Thymus (tissue), 11 donors: ENCODE measurements at regions not wholly inside any gene's neighbourhood (a gene's known extent, or its start where the extent isn't known, plus 50 kb on each side); places are given as distances from the start of the nearest gene placed in this dataset.

Source experiments
- DNase-seq, 9 donors: peaks; one replicate each; pipeline ENCODE4 v3.0.0-alpha.2; 2013; ENCODE audit warnings: low spot score in 9 of 9, low read depth in 6 of 9, missing footprints in 1 of 9
- H3K27ac ChIP-seq, 2 donors: one replicate each; pipeline ENCODE4 v1.5.1; 2013; ENCODE audit warnings: control low read depth in 1 of 2, low read depth in 1 of 2, low read length in 1 of 2, mild to moderate bottlenecking in 1 of 2, moderate library complexity in 1 of 2
- H3K27me3 ChIP-seq, 2 donors: one replicate each; pipeline ENCODE4 v1.5.1; 2013; ENCODE audit warnings: low read length in 1 of 2; ENCODE audit not compliant: control insufficient read depth in 2 of 2, insufficient read depth in 1 of 2
- H3K36me3 ChIP-seq, 2 donors: one replicate each; pipeline ENCODE4 v1.5.1; 2013; ENCODE audit warnings: low read length in 1 of 2, mild to moderate bottlenecking in 1 of 2, moderate library complexity in 1 of 2; ENCODE audit not compliant: control insufficient read depth in 2 of 2, insufficient read depth in 2 of 2
- H3K4me1 ChIP-seq, 2 donors: one replicate each; pipeline ENCODE4 v1.5.1; 2013; ENCODE audit warnings: low read length in 2 of 2; ENCODE audit not compliant: control insufficient read depth in 2 of 2, insufficient read depth in 2 of 2
- H3K4me3 ChIP-seq, 2 donors: one replicate each; pipeline ENCODE4 v1.5.1; 2013; ENCODE audit warnings: low read length in 2 of 2, control low read depth in 1 of 2, mild to moderate bottlenecking in 1 of 2
- H3K9me3 ChIP-seq, 2 donors: one replicate each; pipeline ENCODE4 v1.5.1; 2013; ENCODE audit warnings: low read length in 1 of 2, mild to moderate bottlenecking in 1 of 2; ENCODE audit not compliant: control insufficient read depth in 2 of 2, insufficient read depth in 1 of 2
- WGBS: extraction: QIAGEN DNeasy Blood & Tissue Kit; methylation state at CpG from one replicate; pipeline ENCODE4 v1.1.7; 2013; 5-methylcytosine and 5-hydroxymethylcytosine counted together
- donor health status: healthy.

DNA sequence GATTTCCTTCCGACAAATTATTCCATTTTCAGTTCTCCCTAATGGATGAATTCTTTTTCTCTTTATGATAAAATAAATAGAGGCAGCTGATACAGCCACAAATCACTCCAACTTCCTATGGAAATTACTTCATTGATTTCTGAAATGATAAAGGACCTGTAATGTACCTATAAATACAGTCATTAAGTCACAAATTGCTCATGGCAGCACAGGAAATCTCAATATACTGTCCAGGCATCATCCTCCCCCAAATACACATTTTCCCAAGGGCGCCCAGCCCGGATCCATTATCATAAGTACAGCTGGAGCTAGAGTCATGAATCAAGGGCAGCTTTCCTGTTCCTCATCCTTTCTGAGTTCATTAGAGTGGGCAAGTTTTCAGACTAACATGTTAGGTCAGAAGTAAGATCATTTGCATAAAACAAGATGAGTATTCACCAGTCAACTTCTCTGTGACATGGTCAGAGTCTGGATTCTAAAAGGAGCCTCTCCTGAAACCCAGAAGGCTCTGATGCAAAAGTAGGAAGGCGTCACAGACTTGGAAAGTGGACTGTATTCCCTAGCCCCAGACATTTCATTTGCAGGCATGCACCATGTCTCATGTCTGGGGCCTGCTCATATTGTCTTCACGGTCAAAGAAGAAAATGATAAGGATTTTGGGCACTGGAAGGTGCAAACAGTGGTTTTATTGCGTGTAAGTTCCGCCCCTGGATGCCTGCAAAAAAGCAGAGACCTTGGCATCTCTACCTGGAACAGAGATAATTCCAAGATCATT, 383.2 kb downstream of the PLK2 start:
- Histone ChIP-seq H3K4me3 (no peak overlapping the region), H3K4me1 (no peaks in the 10 kb centered on the region), H3K9me3 (no peaks in the 10 kb centered on the region), H3K27me3 (no peaks in the 10 kb centered on the region), H3K36me3 (no peaks in the 10 kb centered on the region), H3K27ac (no peak overlapping the region)
- no peak for DNase-seq
- WGBS: 95% methylated on average over 7 of the region's 7 CpGs

DNA sequence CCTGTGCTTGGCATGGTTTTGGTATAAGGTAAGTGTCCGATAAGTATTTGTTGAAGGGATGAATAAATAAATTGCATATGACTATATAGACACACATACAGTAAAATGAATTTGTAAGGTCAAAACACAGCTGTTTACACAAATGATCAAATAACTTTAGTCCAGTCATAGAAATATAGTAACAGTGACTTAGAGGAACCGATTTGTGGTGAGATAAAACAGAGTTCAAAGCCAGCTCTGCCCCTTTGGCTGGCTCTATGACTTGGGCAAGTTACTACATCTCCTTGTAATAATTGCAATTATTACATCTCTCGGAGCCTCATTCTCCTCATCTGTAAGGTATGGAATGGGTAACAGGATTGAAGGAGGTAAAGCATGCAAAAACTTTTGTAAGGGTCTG, 384.0 kb downstream of the PLK2 start:
- H3K4me3 ChIP-seq: no peak overlapping the region
- H3K9me3 ChIP-seq: no peaks in the 10 kb centered on the region
- 98% methylated on average over 3 of the region's 3 CpGs for WGBS
- H3K36me3 ChIP-seq: no peaks in the 10 kb centered on the region
- DNase-seq: no peak
- H3K27me3 ChIP-seq: no peaks in the 10 kb centered on the region
- no peaks in the 10 kb centered on the region for H3K4me1 ChIP-seq
- no peak overlapping the region for H3K27ac ChIP-seq

DNA sequence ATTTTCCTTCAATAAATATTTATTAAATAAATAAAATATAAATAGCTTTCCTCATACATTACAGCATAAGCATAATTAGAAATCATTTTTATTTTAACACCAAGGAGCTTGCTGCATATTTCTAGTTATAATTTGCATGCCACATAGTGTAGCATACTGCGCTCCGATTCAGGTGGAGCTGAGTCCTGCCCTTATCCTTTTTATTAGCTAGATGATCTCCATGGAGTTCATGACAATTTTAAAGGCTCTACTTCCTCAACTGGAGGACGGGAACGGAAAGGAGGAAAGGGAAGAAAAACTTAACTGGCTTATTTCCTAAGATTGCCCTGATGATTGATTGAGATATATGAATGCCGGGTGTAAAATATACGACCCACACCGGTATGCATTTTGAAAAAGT, 385.2 kb downstream of the PLK2 start:
- WGBS: 94% methylated on average over 7 of the region's 7 CpGs
- H3K4me3 ChIP-seq: no peak overlapping the region

DNA sequence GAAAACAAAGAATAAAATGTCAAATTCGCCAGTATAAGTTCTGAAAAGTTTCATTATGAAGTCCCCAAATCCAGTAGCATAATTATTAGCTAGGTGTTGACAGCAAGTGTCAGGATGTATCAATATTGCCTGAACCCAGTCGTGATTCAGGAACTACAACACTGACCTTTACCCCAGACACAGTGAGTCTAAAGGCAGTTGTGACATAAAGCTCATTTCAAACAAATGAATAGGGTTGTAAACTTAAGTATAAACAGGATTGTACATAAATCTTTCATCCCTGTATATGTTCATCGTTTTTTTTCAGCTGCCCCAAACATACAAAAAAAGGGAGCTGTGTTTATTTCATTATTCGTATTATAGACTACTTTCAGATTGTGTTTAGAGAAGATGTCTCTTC, 385.7 kb downstream of the PLK2 start:
- no peak overlapping the region for H3K4me3 ChIP-seq
- H3K27ac ChIP-seq: no peak overlapping the region
- no peaks in the 10 kb centered on the region for H3K4me1 ChIP-seq
- WGBS: 89% methylated on average over 4 of the region's 4 CpGs
- H3K27me3 ChIP-seq: no peaks in the 10 kb centered on the region
- no peak for DNase-seq
- no peaks in the 10 kb centered on the region for H3K36me3 ChIP-seq
- H3K9me3 ChIP-seq: peaks cover 0 to 2% of the 10 kb centered on the region in 2 donors

More for the DNA sequence above, 385.2 kb downstream of the PLK2 start:
- H3K9me3 ChIP-seq: no peaks in the 10 kb centered on the region
- no peak overlapping the region for H3K27ac ChIP-seq
- H3K36me3 ChIP-seq: no peaks in the 10 kb centered on the region
- no peaks in the 10 kb centered on the region for H3K4me1 ChIP-seq
- DNase-seq: no peak
- H3K27me3 ChIP-seq: no peaks in the 10 kb centered on the region

DNA sequence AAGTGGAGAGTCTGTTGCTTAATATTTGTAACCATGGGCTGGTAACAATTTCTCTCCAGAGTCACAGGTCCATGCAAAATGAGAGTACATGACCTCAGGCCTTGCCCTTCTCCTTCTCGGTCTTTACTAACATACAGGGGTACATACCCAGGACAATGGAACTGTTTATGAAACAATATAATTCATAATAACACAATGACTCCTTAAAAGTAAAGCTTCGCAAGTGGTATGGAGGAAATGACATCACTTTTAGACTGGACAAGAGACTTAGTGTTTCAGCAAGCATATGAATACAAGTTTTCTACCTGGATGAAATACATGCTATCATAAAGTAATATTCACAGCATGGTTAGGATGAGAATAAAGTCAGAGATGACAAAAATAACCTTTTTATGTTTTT, 386.6 kb downstream of the PLK2 start:
- DNase-seq: no peak
- H3K9me3 ChIP-seq: peaks cover 0 to 7% of the 10 kb centered on the region in 2 donors
- no peaks in the 10 kb centered on the region for H3K27me3 ChIP-seq
- H3K36me3 ChIP-seq: no peaks in the 10 kb centered on the region
- 96% methylated on average over 2 of the region's 2 CpGs for WGBS
- no peak overlapping the region for H3K4me3 ChIP-seq
- H3K4me1 ChIP-seq: no peaks in the 10 kb centered on the region
- H3K27ac ChIP-seq: peak overlapping the region in 1 of 2 donors; percentile 76

DNA sequence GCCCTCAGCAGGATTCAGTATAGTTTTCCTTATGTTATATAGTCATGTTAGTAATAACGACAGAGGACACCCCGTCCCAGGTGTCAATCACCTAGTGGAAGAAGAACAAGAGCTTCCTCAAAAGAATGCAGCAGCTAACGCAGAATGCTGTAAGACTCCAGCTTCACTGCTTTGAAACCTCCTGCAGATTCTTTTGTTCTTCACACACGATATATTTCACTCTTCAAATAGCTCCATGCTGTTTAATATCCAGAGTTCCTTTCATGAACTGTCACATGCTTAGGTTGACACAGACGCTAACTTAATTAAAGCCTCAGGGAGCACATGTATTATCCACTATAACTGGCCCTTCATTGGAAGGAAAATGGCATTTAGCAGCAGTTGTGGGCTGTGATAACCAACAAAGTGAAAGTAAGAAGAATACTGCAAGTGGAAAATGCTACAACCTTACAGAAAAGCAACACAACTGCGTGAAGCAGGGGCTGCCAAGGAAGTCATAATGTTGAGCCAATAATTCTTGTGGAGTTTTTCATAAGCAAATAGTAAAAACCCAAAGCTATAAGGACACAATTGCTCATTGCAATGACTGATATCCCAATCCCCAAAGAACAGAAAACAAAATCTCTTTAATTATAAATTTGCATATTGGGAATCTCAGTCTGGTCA, 387.5 kb downstream of the PLK2 start:
- WGBS: 75% methylated on average over 6 of the region's 6 CpGs
- no peak overlapping the region for H3K4me3 ChIP-seq
- peak overlapping the region in 1 of 2 donors; percentile 76 for H3K27ac ChIP-seq

DNA sequence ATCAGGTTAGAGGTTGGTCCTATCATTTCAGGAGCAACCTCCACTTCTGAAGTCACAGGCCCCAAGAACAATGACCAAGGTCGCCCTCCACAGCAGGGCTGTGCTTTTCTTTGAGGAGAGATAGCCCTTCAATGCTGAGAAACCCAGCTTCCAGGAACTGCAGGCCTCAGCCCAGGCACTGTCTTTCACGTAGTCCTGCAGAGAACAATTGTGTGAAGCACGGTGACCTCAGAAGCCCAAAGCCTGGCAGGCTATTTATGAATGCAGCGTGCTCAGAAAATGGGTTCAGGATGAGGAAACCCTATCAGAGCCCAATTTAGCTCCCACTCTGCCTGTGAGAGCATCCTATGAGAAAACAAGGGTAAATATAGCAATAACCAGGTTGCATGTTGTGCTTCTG, 388.3 kb downstream of the PLK2 start:
- WGBS: 93% methylated on average over 4 of the region's 4 CpGs
- DNase-seq: no peak
- no peaks in the 10 kb centered on the region for H3K27me3 ChIP-seq
- H3K27ac ChIP-seq: no peak overlapping the region
- no peak overlapping the region for H3K4me3 ChIP-seq
- H3K4me1 ChIP-seq: no peaks in the 10 kb centered on the region
- H3K36me3 ChIP-seq: no peaks in the 10 kb centered on the region
- peaks cover 0 to 7% of the 10 kb centered on the region in 2 donors for H3K9me3 ChIP-seq

More for the DNA sequence above, 387.5 kb downstream of the PLK2 start:
- DNase-seq: peak in 2 of 9 donors; percentile 2 to 32
- Histone ChIP-seq H3K9me3 (peaks cover 0 to 7% of the 10 kb centered on the region in 2 donors), H3K4me1 (no peaks in the 10 kb centered on the region), H3K27me3 (no peaks in the 10 kb centered on the region), H3K36me3 (no peaks in the 10 kb centered on the region)

DNA sequence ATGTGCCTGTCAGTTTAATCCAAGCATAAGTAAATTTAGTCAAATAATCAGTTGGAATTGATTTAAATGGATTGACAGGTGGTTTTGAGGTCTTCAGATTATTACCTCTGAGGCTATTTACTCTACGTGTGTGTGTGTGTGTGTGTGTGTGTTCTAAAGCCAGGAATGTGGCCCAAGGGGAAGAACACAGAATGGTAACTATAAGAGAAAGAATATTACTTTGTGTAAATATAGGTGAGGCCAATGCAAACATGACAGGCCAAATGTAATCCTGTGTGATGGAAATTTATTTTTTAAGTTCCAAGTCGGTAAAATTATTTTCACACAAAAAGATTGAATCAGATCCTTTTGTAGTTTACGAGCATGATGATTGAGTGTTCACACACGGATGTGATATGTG, 390.0 kb downstream of the PLK2 start:
- 92% methylated on average over 4 of the region's 4 CpGs for WGBS
- H3K36me3 ChIP-seq: no peaks in the 10 kb centered on the region
- H3K4me3 ChIP-seq: no peak overlapping the region
- no peak overlapping the region for H3K27ac ChIP-seq
- no peak for DNase-seq
- no peaks in the 10 kb centered on the region for H3K27me3 ChIP-seq
- H3K4me1 ChIP-seq: no peaks in the 10 kb centered on the region
- H3K9me3 ChIP-seq: peaks cover 0 to 7% of the 10 kb centered on the region in 2 donors

DNA sequence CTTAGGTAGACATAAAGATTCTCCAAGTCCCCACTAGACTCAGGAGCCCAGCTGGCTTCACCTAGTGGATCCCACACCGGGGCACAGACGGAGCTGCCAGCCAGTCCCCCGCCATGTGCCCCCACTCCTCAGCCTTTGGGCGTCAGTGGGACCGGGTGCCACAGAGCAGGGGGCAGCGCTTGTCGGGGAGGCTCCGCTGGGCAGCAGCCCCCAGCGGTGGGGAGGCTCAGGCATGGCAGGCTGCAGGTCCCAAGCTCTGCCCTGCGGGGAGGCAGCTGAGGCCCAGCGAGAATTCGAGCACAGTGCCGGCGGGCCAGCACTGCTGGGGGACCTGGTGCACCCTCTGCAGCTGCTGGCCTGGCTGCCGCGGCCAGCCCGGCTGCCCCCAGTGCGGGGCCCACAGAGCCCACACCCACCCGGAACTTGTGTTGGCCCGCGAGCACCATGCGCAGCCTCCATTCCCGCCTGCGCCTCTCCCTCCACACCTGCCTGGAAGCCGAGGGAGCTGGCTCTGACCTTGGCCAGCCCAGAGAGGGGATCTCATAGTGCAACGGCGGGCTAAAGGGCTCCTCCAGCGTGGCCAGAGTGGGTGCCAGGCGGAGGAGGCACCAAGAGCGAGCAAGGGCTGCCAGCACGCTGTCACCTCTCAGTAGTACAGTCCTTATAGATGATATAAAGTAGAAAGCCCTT, 390.7 kb downstream of the PLK2 start:
- no peaks in the 10 kb centered on the region for H3K36me3 ChIP-seq
- H3K9me3 ChIP-seq: peaks cover 0 to 7% of the 10 kb centered on the region in 2 donors
- H3K4me3 ChIP-seq: no peak overlapping the region
- 97% methylated on average over 31 of the region's 31 CpGs for WGBS
- H3K27me3 ChIP-seq: no peaks in the 10 kb centered on the region
- no peak overlapping the region for H3K27ac ChIP-seq
- no peaks in the 10 kb centered on the region for H3K4me1 ChIP-seq
- DNase-seq: no peak
